ENCODE measurements at regions not wholly inside any gene's neighbourhood (a gene's known extent, or its start where the extent isn't known, plus 50 kb on each side); places are given as distances from the start of the nearest gene placed in this dataset.

DNA sequence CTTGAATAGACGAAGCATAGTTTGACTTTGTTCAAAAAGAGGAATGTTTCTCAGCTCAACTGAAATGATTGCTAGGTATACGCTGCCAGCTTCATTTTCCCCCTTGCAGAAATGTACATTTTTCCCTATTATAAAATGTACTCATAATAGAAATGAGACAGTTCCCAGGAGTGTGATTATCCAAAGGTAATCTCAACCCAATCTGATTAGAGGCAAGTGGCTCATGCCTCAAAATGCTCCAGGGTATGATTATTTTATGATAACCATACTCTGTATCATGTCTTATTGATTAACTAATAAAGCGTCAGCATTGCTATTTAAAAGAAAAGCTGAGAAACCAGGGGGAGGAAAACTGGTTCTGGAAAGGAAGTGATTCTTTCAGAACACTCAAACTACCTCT is 54.9 kb upstream of the SMIM15 start:
- TF ChIP-seq, protein P1, sequence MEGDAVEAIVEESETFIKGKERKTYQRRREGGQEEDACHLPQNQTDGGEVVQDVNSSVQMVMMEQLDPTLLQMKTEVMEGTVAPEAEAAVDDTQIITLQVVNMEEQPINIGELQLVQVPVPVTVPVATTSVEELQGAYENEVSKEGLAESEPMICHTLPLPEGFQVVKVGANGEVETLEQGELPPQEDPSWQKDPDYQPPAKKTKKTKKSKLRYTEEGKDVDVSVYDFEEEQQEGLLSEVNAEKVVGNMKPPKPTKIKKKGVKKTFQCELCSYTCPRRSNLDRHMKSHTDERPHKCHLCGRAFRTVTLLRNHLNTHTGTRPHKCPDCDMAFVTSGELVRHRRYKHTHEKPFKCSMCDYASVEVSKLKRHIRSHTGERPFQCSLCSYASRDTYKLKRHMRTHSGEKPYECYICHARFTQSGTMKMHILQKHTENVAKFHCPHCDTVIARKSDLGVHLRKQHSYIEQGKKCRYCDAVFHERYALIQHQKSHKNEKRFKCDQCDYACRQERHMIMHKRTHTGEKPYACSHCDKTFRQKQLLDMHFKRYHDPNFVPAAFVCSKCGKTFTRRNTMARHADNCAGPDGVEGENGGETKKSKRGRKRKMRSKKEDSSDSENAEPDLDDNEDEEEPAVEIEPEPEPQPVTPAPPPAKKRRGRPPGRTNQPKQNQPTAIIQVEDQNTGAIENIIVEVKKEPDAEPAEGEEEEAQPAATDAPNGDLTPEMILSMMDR (IDR thresholded peaks at IDR 0.05 in 2 of 3, conservative IDR thresholded peaks at IDR 0.05 in 1 of 3; ENCODE audit: borderline replicate concordance in 1 of 3, insufficient read depth in 1 of 3, low read depth in 2 of 3, low read length in 2 of 3): no peak
- TF ChIP-seq CEBPB (IDR thresholded peaks at IDR 0.05; ENCODE audit: low read depth) (no peak), EZH2phosphoT487 (IDR thresholded peaks at IDR 0.05; ENCODE audit: borderline replicate concordance) (no peak), POLR2A (IDR thresholded peaks at IDR 0.05; ENCODE audit: borderline replicate concordance, extremely low read depth, insufficient read depth, insufficient read length) (no peak), RAD21 (IDR thresholded peaks at IDR 0.05; ENCODE audit: low read depth) (no peak), SP1 (IDR thresholded peaks at IDR 0.05; ENCODE audit: low read depth) (no peak), ZNF274 (IDR thresholded peaks at IDR 0.05; ENCODE audit: low read depth, low read length) (no peak), EZH2 (IDR thresholded peaks at IDR 0.05) (no peak), TCF7L2 (IDR thresholded peaks at IDR 0.05; ENCODE audit: borderline replicate concordance, extremely low read depth, insufficient read depth, insufficient read length) (no peak), SIN3A (IDR thresholded peaks at IDR 0.05; ENCODE audit: low read depth) (no peak), POLR2AphosphoS5 (IDR thresholded peaks at IDR 0.05; ENCODE audit: low read depth, low read length) (no peak)
- TF ChIP-seq, protein P2, sequence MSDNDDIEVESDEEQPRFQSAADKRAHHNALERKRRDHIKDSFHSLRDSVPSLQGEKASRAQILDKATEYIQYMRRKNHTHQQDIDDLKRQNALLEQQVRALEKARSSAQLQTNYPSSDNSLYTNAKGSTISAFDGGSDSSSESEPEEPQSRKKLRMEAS (IDR thresholded peaks at IDR 0.05): no peak

Measured in HCT116 (cell line).